HL-60 (cell line): ENCODE measurements at regions not wholly inside any gene's neighbourhood (a gene's known extent, or its start where the extent isn't known, plus 50 kb on each side); places are given as distances from the start of the nearest gene placed in this dataset.

ENCODE experiments used
- DNase-seq, 2 experiments: peaks; one replicate each; pipeline ENCODE4 v3.0.0-alpha.2; 2010 to 2020; ENCODE audit warnings: low read depth in 1 of 2, low spot score in 1 of 2
- H3K27ac ChIP-seq: fragments of 250-450 bp; sonication (Bioruptor Pico); replicated peaks from 2 replicates; pipeline ENCODE4 v1.5.1; 2020; ENCODE audit warnings: mild to moderate bottlenecking, moderate library complexity
- H3K27me3 ChIP-seq: fragments of 250-450 bp; sonication (Bioruptor Pico); 2 replicates; pipeline ENCODE4 v1.5.1; 2021; ENCODE audit warnings: mild to moderate bottlenecking, moderate library complexity; ENCODE audit not compliant: insufficient read depth, poor library complexity, severe bottlenecking
- H3K4me3 ChIP-seq: replicated peaks from 2 replicates; pipeline ENCODE4 v1.5.1; 2011; ENCODE audit warnings: mild to moderate bottlenecking, control low read depth, low read length; ENCODE audit not compliant: insufficient read depth
- CTCF ChIP-seq: IDR thresholded peaks from one replicate; pipeline ENCODE4 v1.5.1; 2011; ENCODE audit warnings: low read length, control low read depth, inconsistent platforms; ENCODE audit not compliant: insufficient read depth
- GABPA ChIP-seq: IDR thresholded peaks from 2 replicates; pipeline ENCODE4 v1.6.1; 2012; ENCODE audit warnings: low read depth
- POLR2AphosphoS5 ChIP-seq: IDR thresholded peaks from 2 replicates; pipeline ENCODE4 v1.6.1; 2012; ENCODE audit warnings: low read depth
- REST ChIP-seq: IDR thresholded peaks from 2 replicates; pipeline ENCODE4 v1.6.1; 2012; ENCODE audit warnings: low read depth; ENCODE audit not compliant: insufficient replicate concordance
- SPI1 ChIP-seq: IDR thresholded peaks from 2 replicates; pipeline ENCODE4 v1.6.1; 2012; ENCODE audit warnings: low read depth, mild to moderate bottlenecking, borderline replicate concordance

- TF ChIP-seq GABPA (no peak), SPI1 (no peak), REST (no peak), CTCF (no peak), POLR2AphosphoS5 (no peak)
- no peaks in the 10 kb centered on the region for H3K27me3 ChIP-seq
- no peak overlapping the region for H3K27ac ChIP-seq
- H3K4me3 ChIP-seq: no peak overlapping the region
- no peak for DNase-seq
Observed at GRCh38 chr21:27221077-27221476, 254.2 kb upstream of the ADAMTS5 start.

GRCh38 chr21:27220416-27220815, 253.5 kb upstream of the ADAMTS5 start:
- no peak for TF ChIP-seq REST
- no peak for DNase-seq
- H3K27me3 ChIP-seq: no peaks in the 10 kb centered on the region
- no peak overlapping the region for H3K27ac ChIP-seq
- H3K4me3 ChIP-seq: no peak overlapping the region

GRCh38 chr21:27219068-27219467, 252.2 kb upstream of the ADAMTS5 start:
- peak in 1 of 2 experiments; percentile 12 for DNase-seq
- no peak overlapping the region for H3K27ac ChIP-seq
- TF ChIP-seq CTCF (no peak), SPI1 (no peak), POLR2AphosphoS5 (no peak), GABPA (no peak), REST (no peak)
- H3K4me3 ChIP-seq: no peak overlapping the region
- no peaks in the 10 kb centered on the region for H3K27me3 ChIP-seq

- DNase-seq: no peak
- TF ChIP-seq POLR2AphosphoS5 (no peak), SPI1 (no peak), CTCF (no peak), GABPA (no peak), REST (no peak)
- Histone ChIP-seq H3K27ac (no peak overlapping the region), H3K4me3 (no peak overlapping the region), H3K27me3 (no peaks in the 10 kb centered on the region)
Observed at GRCh38 chr21:27213303-27213702, 246.4 kb upstream of the ADAMTS5 start.
